ENCODE measurements at regions not wholly inside any gene's neighbourhood (a gene's known extent, or its start where the extent isn't known, plus 50 kb on each side); places are given as distances from the start of the nearest gene placed in this dataset.
A peak's percentile ranks its signal among the peaks of the same experiment; 100 is the strongest.
"Not testable (repeated sequence)": the region's sequence is repeated elsewhere in the genome, so short reads cannot be mapped to it uniquely, and the experiment has no call there.

- FAIRE-seq, result no peak
Observed at GRCh38 chr6:22349051-22349450, 52.2 kb upstream of the PRL start.

GRCh38 chr6:22349528-22349927, 52.7 kb upstream of the PRL start:
- no peak for FAIRE-seq

GRCh38 chr6:22350109-22350508, 53.3 kb upstream of the PRL start:
- FAIRE-seq, result peak; percentile 99

GRCh38 chr6:22353101-22353500, 56.3 kb upstream of the PRL start:
- FAIRE-seq, result no peak

GRCh38 chr6:22356362-22356940, 59.6 kb upstream of the PRL start:
- FAIRE-seq, result no peak

- FAIRE-seq, result no peak
Observed at GRCh38 chr6:22357724-22358189, 60.9 kb upstream of the PRL start.

GRCh38 chr6:22361576-22361975, 64.7 kb upstream of the PRL start:
- FAIRE-seq, result no peak

- peak; percentile 23 for FAIRE-seq
Observed at GRCh38 chr6:22362361-22362760, 65.5 kb upstream of the PRL start.

- FAIRE-seq, result no peak
Observed at GRCh38 chr6:22363166-22363713, 66.4 kb upstream of the PRL start.

- no peak for FAIRE-seq
Observed at GRCh38 chr6:22363714-22364239, 66.9 kb upstream of the PRL start.

GRCh38 chr6:22364306-22364705, 67.5 kb upstream of the PRL start:
- no peak for FAIRE-seq

GRCh38 chr6:22366214-22366613, 69.4 kb upstream of the PRL start:
- FAIRE-seq, result no peak

- peak; percentile 86 for FAIRE-seq
Observed at GRCh38 chr6:22367346-22367745, 70.5 kb upstream of the PRL start.

GRCh38 chr6:22368794-22369193, 72.0 kb upstream of the PRL start:
- no peak for FAIRE-seq

- no peak for FAIRE-seq
Observed at GRCh38 chr6:22372922-22373321, 76.1 kb upstream of the PRL start.

GRCh38 chr6:22374950-22375349, 78.1 kb upstream of the PRL start:
- FAIRE-seq, result not testable (repeated sequence)

GRCh38 chr6:22376293-22376692, 79.5 kb upstream of the PRL start:
- not testable (repeated sequence) for FAIRE-seq

GRCh38 chr6:22378536-22378935, 81.7 kb upstream of the PRL start:
- not testable (repeated sequence) for FAIRE-seq

- FAIRE-seq, result no peak
Observed at GRCh38 chr6:22380236-22380635, 83.4 kb upstream of the PRL start.

- no peak for FAIRE-seq
Observed at GRCh38 chr6:22381845-22382544, 85.2 kb upstream of the PRL start.

- no peak for FAIRE-seq
Observed at GRCh38 chr6:22383016-22383415, 86.2 kb upstream of the PRL start.

GRCh38 chr6:22392711-22393110, 95.9 kb upstream of the PRL start:
- no peak for FAIRE-seq

- no peak for FAIRE-seq
Observed at GRCh38 chr6:22394691-22395090, 97.9 kb upstream of the PRL start.

GRCh38 chr6:22399693-22400092, 102.9 kb upstream of the PRL start:
- FAIRE-seq, result no peak
